Left lung (tissue), 4 donors: ENCODE measurements at regions not wholly inside any gene's neighbourhood (a gene's known extent, or its start where the extent isn't known, plus 50 kb on each side); places are given as distances from the start of the nearest gene placed in this dataset.

ENCODE experiments used
- ATAC-seq: fragments of 200-7000 bp; cut with Tn5 transposase; one replicate; pipeline ENCODE4 v1.9.1; 2020; ENCODE audit warnings: moderate library complexity
- DNase-seq, 4 donors: peaks; one replicate each; pipeline ENCODE4 v3.0.0-alpha.2; 2013 to 2020
- H3K27ac ChIP-seq, 2 donors: fragments of 200-600 bp; sonication (generic) in 1 of 2; one replicate each; pipeline versions ENCODE4 v1.5.0 to v1.8.0; 2020 to 2021
- H3K27me3 ChIP-seq, 2 donors: fragments of 200-600 bp; sonication (generic) in 1 of 2; one replicate each; pipeline versions ENCODE4 v1.5.0 to v1.8.0; 2020 to 2021
- H3K36me3 ChIP-seq, 2 donors: fragments of 200-600 bp; sonication (generic) in 1 of 2; one replicate each; pipeline versions ENCODE4 v1.5.0 to v1.8.0; 2020 to 2021
- H3K4me1 ChIP-seq, 2 donors: fragments of 200-600 bp; one replicate each; pipeline ENCODE4 v1.8.0; 2021
- H3K4me3 ChIP-seq, 2 donors: fragments of 200-600 bp; sonication (generic) in 1 of 2; one replicate each; pipeline versions ENCODE4 v1.5.0 to v1.8.0; 2020 to 2021; ENCODE audit warnings: mild to moderate bottlenecking in 1 of 2
- H3K9me3 ChIP-seq, 2 donors: fragments of 200-600 bp; sonication (generic) in 1 of 2; one replicate each; pipeline versions ENCODE4 v1.5.0 to v1.8.0; 2020 to 2021
- intact Hi-C, 2 donors: fragments of 100-400 bp; cut with DNase I; formaldehyde crosslinking; loops; one replicate each; pipeline versions ENCODE4 v1.11.2 to v1.14.2; 2022
- TF ChIP-seq, protein P1 (sequence below), 2 donors: fragments of 200-600 bp; sonication (generic) in 1 of 2; IDR thresholded peaks; one replicate each; pipeline versions ENCODE4 v1.5.0 to v1.8.0; 2021; ENCODE audit warnings: antibody characterized with exemption in 2 of 2
- donor health status: DM: no; HTN: yes; CAD: no.
- donor health status: DM: no; HTN: no; CAD: no.

DNA sequence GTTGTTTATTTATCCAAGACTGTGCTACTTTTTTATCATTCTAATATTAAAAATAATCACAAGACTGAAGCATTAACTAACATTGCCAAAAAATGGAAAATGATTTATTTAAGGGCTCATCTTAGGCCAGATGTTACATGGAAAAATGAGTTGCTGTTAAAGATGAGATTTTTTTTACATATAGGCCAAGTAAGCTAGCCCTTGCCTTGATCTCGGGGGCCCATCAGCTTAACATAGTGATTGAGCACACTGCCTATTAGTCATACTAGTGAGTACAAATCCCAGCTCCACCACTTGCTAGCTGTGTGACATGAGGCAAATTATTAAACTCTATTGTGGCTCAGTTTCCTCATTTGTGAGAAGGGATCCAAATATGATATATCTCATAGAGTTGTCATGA lies 275.9 kb upstream of the SNX7 start:
- Histone ChIP-seq H3K4me3 (no peak overlapping the region), H3K36me3 (no peaks in the 10 kb centered on the region), H3K9me3 (no peaks in the 10 kb centered on the region), H3K27me3 (no peaks in the 10 kb centered on the region), H3K4me1 (peaks cover 0 to 23% of the 10 kb centered on the region in 2 donors), H3K27ac (no peak overlapping the region)
- intact Hi-C loops: no loop called here
- DNase-seq (no peak), ATAC-seq (no peak)
- TF ChIP-seq, protein P1, sequence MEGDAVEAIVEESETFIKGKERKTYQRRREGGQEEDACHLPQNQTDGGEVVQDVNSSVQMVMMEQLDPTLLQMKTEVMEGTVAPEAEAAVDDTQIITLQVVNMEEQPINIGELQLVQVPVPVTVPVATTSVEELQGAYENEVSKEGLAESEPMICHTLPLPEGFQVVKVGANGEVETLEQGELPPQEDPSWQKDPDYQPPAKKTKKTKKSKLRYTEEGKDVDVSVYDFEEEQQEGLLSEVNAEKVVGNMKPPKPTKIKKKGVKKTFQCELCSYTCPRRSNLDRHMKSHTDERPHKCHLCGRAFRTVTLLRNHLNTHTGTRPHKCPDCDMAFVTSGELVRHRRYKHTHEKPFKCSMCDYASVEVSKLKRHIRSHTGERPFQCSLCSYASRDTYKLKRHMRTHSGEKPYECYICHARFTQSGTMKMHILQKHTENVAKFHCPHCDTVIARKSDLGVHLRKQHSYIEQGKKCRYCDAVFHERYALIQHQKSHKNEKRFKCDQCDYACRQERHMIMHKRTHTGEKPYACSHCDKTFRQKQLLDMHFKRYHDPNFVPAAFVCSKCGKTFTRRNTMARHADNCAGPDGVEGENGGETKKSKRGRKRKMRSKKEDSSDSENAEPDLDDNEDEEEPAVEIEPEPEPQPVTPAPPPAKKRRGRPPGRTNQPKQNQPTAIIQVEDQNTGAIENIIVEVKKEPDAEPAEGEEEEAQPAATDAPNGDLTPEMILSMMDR (IDR thresholded peaks at IDR 0.05): no peak

DNA sequence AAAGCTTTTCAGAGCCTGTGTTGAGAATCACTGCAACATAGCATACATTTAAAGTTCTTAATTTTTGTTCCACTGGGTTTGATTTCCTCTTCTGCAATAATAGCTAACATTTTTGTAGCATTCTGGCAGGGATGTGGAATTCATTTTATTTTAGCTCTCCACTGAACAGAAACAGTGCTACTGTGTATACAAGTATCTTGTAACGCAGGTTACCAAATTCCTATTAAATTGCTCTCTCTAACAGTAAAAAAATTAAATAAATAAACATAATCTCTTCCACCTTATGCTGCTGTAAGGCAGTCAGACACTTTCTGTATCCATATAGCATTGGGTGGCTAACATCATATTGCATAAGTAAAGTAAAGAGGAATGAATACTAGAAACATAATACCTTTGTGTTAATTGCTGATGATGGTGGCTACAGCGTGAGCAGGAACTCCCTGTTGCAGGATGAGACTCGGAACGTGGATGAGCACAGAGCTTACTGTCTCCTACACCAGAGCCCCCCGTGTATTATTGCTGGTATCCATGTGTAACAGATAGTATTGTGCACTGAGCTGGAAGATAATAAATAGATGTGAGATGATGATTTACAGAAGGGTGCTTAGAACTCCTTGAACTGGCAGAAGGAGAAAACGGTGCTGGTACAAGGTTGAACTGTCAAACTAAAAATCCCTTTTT lies 276.9 kb upstream of the SNX7 start:
- intact Hi-C loops: no loop called here
- ATAC-seq (no peak), DNase-seq (no peak)
- Histone ChIP-seq H3K27ac (no peak overlapping the region), H3K27me3 (no peaks in the 10 kb centered on the region), H3K9me3 (no peaks in the 10 kb centered on the region), H3K4me1 (peaks cover 0 to 19% of the 10 kb centered on the region in 2 donors), H3K36me3 (no peaks in the 10 kb centered on the region), H3K4me3 (no peak overlapping the region)
- TF ChIP-seq, protein P1 (IDR thresholded peaks at IDR 0.05): no peak

DNA sequence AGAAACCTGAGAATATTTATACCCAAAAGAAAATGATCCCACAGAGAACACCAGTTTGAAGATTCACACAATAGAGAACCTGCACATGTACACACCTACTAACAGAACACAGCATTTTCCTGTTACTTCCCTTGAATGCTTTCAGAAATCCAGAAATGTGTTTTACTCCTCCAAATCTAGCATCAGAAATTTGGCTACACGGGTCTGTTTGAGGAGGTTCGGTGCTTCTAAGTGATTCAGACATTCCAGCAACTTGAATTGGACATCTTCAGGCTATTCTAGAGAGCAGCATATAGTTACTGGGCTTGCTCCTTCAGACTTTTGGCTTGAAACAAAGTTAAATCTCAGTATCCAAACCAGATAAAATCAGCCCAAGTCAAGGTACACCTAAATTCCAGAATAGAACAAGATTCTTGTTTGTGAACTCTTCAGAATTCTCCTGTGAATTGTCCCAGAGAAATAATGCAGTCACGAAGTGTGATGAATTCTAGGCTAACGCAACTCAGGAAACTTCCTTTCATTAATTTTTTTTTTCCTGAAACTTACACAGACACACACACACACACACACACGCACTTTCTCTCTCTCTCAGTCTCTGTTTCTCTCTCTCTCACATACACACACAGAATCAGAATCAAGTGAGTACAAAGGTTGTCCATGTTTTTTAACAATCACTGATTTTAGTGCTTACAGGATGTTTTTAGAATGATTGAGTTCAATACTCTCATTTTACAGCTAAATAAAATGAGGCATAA lies 278.4 kb upstream of the SNX7 start:
- no peak for ATAC-seq
- DNase-seq: no peak
- Histone ChIP-seq H3K4me3 (no peak overlapping the region), H3K36me3 (no peaks in the 10 kb centered on the region), H3K27ac (no peak overlapping the region), H3K9me3 (no peaks in the 10 kb centered on the region), H3K4me1 (peaks cover 0 to 5% of the 10 kb centered on the region in 2 donors), H3K27me3 (no peaks in the 10 kb centered on the region)
- intact Hi-C loops: no loop called here
- TF ChIP-seq, protein P1 (IDR thresholded peaks at IDR 0.05): no peak

DNA sequence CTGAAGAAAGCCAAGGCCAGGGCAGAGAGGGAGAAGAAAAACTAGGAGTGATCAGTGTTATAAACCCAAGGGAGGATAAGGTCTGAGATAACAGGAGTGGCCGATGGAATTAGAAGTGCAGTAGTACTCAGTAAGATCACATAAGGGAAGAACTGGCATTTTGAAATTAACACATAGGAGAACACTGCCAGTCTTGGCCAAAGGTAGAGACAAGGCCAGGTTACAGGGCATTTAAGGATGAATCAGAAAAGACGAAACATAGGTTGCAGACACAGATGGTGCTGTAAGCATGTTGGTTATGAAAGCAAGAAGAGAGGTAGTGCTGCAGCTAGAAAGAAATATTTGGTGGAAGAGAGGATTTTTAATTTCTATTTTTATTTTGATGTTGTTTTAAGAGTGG lies 278.9 kb upstream of the SNX7 start:
- H3K36me3 ChIP-seq: no peaks in the 10 kb centered on the region
- H3K27me3 ChIP-seq: no peaks in the 10 kb centered on the region
- no peak for ATAC-seq

DNA sequence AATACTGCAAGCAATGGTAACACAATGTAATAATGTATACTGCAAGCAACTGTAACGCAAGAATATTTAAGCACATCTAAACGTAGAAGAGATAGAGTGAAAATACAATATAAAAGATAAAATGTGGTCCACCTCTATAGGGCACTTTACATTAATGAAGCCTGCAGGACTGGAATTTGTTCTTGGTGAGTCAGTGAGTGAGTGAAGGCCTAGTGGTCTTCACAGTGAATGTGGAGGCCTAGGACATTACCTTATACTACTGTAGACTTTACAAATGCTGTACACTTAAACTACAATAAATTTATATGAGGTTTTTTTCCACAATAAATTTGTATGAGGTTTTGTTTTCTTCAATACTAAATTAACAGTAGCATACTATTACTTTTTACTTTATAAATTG lies 287.4 kb upstream of the SNX7 start:
- Histone ChIP-seq H3K27ac (no peak overlapping the region), H3K9me3 (no peaks in the 10 kb centered on the region), H3K36me3 (no peaks in the 10 kb centered on the region), H3K4me1 (peaks cover 0 to 4% of the 10 kb centered on the region in 2 donors), H3K4me3 (no peak overlapping the region), H3K27me3 (no peaks in the 10 kb centered on the region)
- TF ChIP-seq, protein P1 (IDR thresholded peaks at IDR 0.05): no peak
- intact Hi-C loops: no loop called here
- no peak for ATAC-seq
- no peak for DNase-seq

More for the DNA sequence above, 278.9 kb upstream of the SNX7 start:
- TF ChIP-seq, protein P1 (IDR thresholded peaks at IDR 0.05): no peak
- Histone ChIP-seq H3K4me3 (no peak overlapping the region), H3K27ac (no peak overlapping the region), H3K9me3 (no peaks in the 10 kb centered on the region), H3K4me1 (no peaks in the 10 kb centered on the region)
- intact Hi-C loops: no loop called here
- no peak for DNase-seq
